Upper lobe of right lung (tissue), 1 donor: ENCODE measurements at regions not wholly inside any gene's neighbourhood (a gene's known extent, or its start where the extent isn't known, plus 50 kb on each side); places are given as distances from the start of the nearest gene placed in this dataset.

ENCODE experiments used
- ATAC-seq: fragments of 200-7000 bp; cut with Tn5 transposase; one replicate; pipeline ENCODE4 v1.9.1; 2020; ENCODE audit warnings: mild to moderate bottlenecking, moderate library complexity
- DNase-seq: peaks from one replicate; pipeline ENCODE4 v3.0.0-alpha.2; 2020
- H3K27ac ChIP-seq: fragments of 200-600 bp; one replicate; pipeline ENCODE4 v1.8.0; 2022
- H3K27me3 ChIP-seq: fragments of 200-600 bp; one replicate; pipeline ENCODE4 v1.8.0; 2022; ENCODE audit warnings: mild to moderate bottlenecking
- H3K36me3 ChIP-seq: fragments of 200-600 bp; one replicate; pipeline ENCODE4 v1.8.0; 2022
- H3K4me1 ChIP-seq: fragments of 200-600 bp; one replicate; pipeline ENCODE4 v1.8.0; 2022
- H3K4me3 ChIP-seq: fragments of 200-600 bp; one replicate; pipeline ENCODE4 v1.8.0; 2022; ENCODE audit warnings: mild to moderate bottlenecking
- H3K9me3 ChIP-seq: fragments of 200-600 bp; one replicate; pipeline ENCODE4 v1.8.0; 2022
- intact Hi-C: fragments of 100-400 bp; cut with DNase I; formaldehyde crosslinking; loops from one replicate; pipeline ENCODE4 v1.11.0; 2022
- TF ChIP-seq, protein P1 (sequence below): fragments of 200-600 bp; IDR thresholded peaks from one replicate; pipeline ENCODE4 v1.8.0; 2022; ENCODE audit warnings: antibody characterized with exemption
- donor health status: DM: no; HTN: yes; CAD: no; lungs with severe emphysema.

DNA sequence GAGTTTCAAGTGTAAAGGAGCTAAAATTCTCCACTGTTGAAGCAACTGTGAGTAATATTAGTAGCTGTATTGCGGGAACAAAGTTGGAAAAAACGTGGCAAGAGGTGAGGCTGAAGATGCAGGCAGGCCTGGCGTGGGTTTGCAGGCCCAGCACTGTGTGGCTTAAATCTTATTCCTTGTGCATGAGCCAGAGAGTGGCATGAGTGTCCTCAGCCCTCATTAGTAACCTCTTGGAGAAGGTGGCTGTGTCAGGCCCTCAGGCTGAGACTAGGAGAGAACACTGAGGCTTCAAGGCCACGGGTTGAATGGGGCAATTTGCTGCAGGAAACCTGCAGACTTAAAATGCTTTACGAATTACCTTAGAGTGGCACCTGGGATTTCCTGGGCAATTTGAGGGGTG lies 372.7 kb upstream of the CITED2 start:
- ATAC-seq: peak; percentile 35
- H3K4me1 ChIP-seq: peaks cover 15% of the 10 kb centered on the region
- intact Hi-C loops: no loop called here
- H3K36me3 ChIP-seq: no peaks in the 10 kb centered on the region
- no peak overlapping the region for H3K27ac ChIP-seq
- no peak overlapping the region for H3K4me3 ChIP-seq
- H3K27me3 ChIP-seq: no peaks in the 10 kb centered on the region
- H3K9me3 ChIP-seq: no peaks in the 10 kb centered on the region
- DNase-seq: no peak
- TF ChIP-seq, protein P1, sequence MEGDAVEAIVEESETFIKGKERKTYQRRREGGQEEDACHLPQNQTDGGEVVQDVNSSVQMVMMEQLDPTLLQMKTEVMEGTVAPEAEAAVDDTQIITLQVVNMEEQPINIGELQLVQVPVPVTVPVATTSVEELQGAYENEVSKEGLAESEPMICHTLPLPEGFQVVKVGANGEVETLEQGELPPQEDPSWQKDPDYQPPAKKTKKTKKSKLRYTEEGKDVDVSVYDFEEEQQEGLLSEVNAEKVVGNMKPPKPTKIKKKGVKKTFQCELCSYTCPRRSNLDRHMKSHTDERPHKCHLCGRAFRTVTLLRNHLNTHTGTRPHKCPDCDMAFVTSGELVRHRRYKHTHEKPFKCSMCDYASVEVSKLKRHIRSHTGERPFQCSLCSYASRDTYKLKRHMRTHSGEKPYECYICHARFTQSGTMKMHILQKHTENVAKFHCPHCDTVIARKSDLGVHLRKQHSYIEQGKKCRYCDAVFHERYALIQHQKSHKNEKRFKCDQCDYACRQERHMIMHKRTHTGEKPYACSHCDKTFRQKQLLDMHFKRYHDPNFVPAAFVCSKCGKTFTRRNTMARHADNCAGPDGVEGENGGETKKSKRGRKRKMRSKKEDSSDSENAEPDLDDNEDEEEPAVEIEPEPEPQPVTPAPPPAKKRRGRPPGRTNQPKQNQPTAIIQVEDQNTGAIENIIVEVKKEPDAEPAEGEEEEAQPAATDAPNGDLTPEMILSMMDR: no peak

GRCh38 chr6:139744891-139745290 lies 370.4 kb upstream of the CITED2 start:
- DNase-seq (no peak), ATAC-seq (no peak)
- TF ChIP-seq, protein P1: no peak
- H3K36me3 ChIP-seq: no peaks in the 10 kb centered on the region
- H3K27ac ChIP-seq: no peak overlapping the region
- H3K9me3 ChIP-seq: no peaks in the 10 kb centered on the region
- H3K4me3 ChIP-seq: no peak overlapping the region
- H3K4me1 ChIP-seq: peaks cover 15% of the 10 kb centered on the region
- H3K27me3 ChIP-seq: no peaks in the 10 kb centered on the region
- intact Hi-C loops: no loop called here

DNA sequence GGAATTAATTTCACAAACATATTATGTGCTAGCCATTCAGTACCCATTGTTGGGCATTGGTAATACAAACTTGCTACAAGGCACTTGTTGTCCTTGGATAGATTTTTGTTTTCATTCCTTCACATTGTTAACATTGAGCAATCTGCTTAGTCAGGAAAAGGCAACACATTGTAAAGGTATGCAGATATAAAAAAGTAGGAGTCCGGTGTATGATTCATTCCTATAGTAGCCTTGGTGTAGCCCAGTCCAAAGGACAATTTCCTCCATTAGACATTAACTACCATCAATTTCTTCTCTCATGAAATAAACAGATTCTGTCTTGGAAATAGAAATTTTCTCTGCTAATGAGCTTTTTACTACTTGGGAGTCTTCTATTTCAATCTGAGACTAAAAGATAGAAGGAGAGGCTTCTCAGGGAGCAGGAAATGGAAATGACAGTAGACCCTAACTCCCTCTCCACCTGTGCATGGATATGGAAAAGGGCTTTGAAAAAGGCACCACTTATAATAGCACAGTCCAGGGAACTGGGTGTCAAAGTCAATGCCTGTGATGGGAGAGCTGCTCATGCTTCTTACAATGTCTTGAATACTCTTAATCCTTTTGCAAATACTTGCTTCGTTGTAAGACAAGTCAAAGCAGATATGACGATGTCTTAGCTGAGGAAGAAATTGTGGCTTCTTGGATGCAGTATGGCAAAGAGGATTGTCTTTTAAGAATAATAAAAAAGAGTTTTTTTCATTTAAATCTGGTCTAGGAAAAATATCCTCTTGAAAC lies 369.4 kb upstream of the CITED2 start:
- ATAC-seq (peak; percentile 57), DNase-seq (no peak)
- no peaks in the 10 kb centered on the region for H3K27me3 ChIP-seq
- intact Hi-C loops: no loop called here
- TF ChIP-seq, protein P1: no peak
- H3K4me3 ChIP-seq: no peak overlapping the region
- H3K4me1 ChIP-seq: peaks cover 13% of the 10 kb centered on the region
- H3K36me3 ChIP-seq: no peaks in the 10 kb centered on the region
- no peaks in the 10 kb centered on the region for H3K9me3 ChIP-seq
- no peak overlapping the region for H3K27ac ChIP-seq

DNA sequence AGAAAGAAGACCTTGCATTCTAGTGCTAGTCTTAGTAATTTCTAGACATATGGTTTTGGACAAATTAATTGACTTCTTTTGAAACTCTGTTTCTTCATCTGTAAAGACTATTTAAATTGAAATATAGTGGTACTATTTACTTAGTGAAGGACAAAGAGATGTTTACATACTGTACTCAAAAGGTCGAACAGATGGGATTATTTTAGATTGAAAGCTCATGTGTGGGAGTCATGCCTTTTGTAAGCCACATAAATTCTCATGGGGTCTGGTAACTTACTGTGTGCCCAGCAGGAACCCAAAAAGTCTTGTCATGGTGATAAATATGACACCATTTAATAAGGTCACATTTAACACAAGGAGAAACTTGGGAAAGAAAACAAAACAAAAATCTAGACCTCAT lies 368.2 kb upstream of the CITED2 start:
- DNase-seq: no peak
- intact Hi-C loops: no loop called here

DNA sequence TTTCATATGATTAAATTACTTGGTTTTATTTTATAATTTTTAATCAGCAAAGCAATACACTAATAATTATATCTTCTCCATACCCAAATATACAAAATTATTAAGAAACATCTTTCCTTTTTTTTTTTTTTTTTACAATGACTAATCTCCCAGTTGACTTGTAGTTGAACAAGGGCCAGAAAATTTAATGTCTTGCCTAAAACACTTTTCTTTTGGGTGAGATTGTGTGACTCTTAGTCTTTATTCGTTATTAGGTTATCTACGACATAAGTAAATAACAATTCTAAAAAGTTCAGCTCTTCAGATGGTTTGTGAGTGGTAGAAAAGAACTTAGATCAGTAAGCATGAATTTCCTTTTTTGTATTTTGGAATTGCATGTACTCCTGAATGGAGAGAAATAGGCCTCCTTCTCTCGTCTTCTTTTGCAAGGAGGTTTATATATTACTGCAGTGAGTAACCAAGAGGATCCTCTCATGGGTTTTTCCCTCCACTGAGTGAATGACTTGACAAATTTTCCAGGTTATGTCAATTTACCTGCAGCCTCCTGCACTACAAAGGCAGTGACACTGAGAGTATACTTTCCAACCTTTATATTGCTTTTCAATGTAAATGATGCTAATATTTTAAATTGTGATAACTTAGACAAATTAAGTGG lies 364.5 kb upstream of the CITED2 start:
- Histone ChIP-seq H3K27ac (no peak overlapping the region), H3K4me1 (no peaks in the 10 kb centered on the region), H3K27me3 (no peaks in the 10 kb centered on the region), H3K36me3 (no peaks in the 10 kb centered on the region), H3K9me3 (no peaks in the 10 kb centered on the region), H3K4me3 (no peak overlapping the region)
- intact Hi-C loops: no loop called here
- DNase-seq: no peak
- TF ChIP-seq, protein P1: no peak
- ATAC-seq: no peak

More for the DNA sequence above, 368.2 kb upstream of the CITED2 start:
- ATAC-seq: no peak
- Histone ChIP-seq H3K27ac (no peak overlapping the region), H3K9me3 (no peaks in the 10 kb centered on the region), H3K27me3 (no peaks in the 10 kb centered on the region), H3K4me3 (no peak overlapping the region), H3K4me1 (peaks cover under 1% of the 10 kb centered on the region), H3K36me3 (no peaks in the 10 kb centered on the region)
- TF ChIP-seq, protein P1: no peak
